Hepatocyte (in vitro differentiated cells): ENCODE measurements at regions not wholly inside any gene's neighbourhood (a gene's known extent, or its start where the extent isn't known, plus 50 kb on each side); places are given as distances from the start of the nearest gene placed in this dataset.

Experiments
- DNase-seq: peaks from one replicate; pipeline ENCODE4 v3.0.0-alpha.2; 2016; ENCODE audit warnings: low spot score
- H2AFZ ChIP-seq: fragments of 200-600 bp; sonication (generic); 2 replicates; pipeline ENCODE4 v1.6.0; 2016; ENCODE audit warnings: antibody characterized with exemption, mild to moderate bottlenecking
- H3K27ac ChIP-seq: fragments of 200-600 bp; sonication (generic); 2 replicates; pipeline ENCODE4 v1.5.1; 2016; ENCODE audit warnings: mild to moderate bottlenecking
- H3K27me3 ChIP-seq: fragments of 200-600 bp; sonication (generic); 2 replicates; pipeline ENCODE4 v1.6.1; 2016
- H3K36me3 ChIP-seq: fragments of 200-600 bp; sonication (generic); replicated peaks from 2 replicates; pipeline ENCODE4 v1.5.1; 2016; ENCODE audit warnings: low read depth; ENCODE audit not compliant: insufficient read depth
- H3K4me1 ChIP-seq: fragments of 200-600 bp; sonication (generic); 2 replicates; pipeline ENCODE4 v1.5.1; 2016; ENCODE audit warnings: mild to moderate bottlenecking, moderate library complexity; ENCODE audit not compliant: insufficient read depth
- H3K4me2 ChIP-seq: fragments of 200-600 bp; sonication (generic); 2 replicates; pipeline ENCODE4 v1.6.0; 2016
- H3K4me3 ChIP-seq: fragments of 200-600 bp; sonication (generic); 2 replicates; pipeline ENCODE4 v1.5.1; 2016; ENCODE audit warnings: mild to moderate bottlenecking
- H3K79me2 ChIP-seq: fragments of 200-600 bp; sonication (generic); 2 replicates; pipeline ENCODE4 v1.6.0; 2017; ENCODE audit warnings: mild to moderate bottlenecking
- H3K9me2 ChIP-seq: fragments of 200-600 bp; sonication (generic); replicated peaks from 2 replicates; pipeline ENCODE4 v1.6.0; 2017; ENCODE audit warnings: mild to moderate bottlenecking; ENCODE audit not compliant: insufficient read depth
- H3K9me3 ChIP-seq: fragments of 200-600 bp; sonication (generic); 2 replicates; pipeline ENCODE4 v1.5.1; 2016; ENCODE audit warnings: low read depth, mild to moderate bottlenecking
- H4K20me1 ChIP-seq: fragments of 200-600 bp; sonication (generic); 2 replicates; pipeline ENCODE4 v1.6.0; 2016; ENCODE audit warnings: mild to moderate bottlenecking; ENCODE audit not compliant: insufficient read depth, poor library complexity, severe bottlenecking
- EZH2 ChIP-seq: fragments of 200-600 bp; sonication (generic); IDR thresholded peaks from 2 replicates; pipeline ENCODE4 v1.6.1; 2016; ENCODE audit warnings: antibody characterized with exemption, mild to moderate bottlenecking, borderline replicate concordance
- EZH2phosphoT487 ChIP-seq: fragments of 200-600 bp; sonication (generic); IDR thresholded peaks from one replicate; pipeline ENCODE4 v1.6.1; 2018; ENCODE audit warnings: antibody characterized with exemption, mild to moderate bottlenecking, low read depth, moderate library complexity; ENCODE audit not compliant: unreplicated experiment, severe bottlenecking
- WGBS: methylation state at CpG from one replicate; pipeline ENCODE4 v1.1.6; 2016; ENCODE audit warnings: low lambda C conversion rate; ENCODE audit errors: missing lambda C conversion rate; 5-methylcytosine and 5-hydroxymethylcytosine counted together
- TF ChIP-seq, protein P1 (sequence below): fragments of 200-600 bp; sonication (generic); IDR thresholded peaks from 2 replicates; pipeline ENCODE4 v1.5.1; 2016; ENCODE audit warnings: antibody characterized with exemption, mild to moderate bottlenecking; ENCODE audit not compliant: poor library complexity

GRCh38 chr5:77561965-77562364 lies 69.8 kb upstream of the WDR41 start:
- H3K27ac ChIP-seq = no peak overlapping the region
- DNase-seq = no peak
- no peak overlapping the region for H2AFZ ChIP-seq
- no peaks in the 10 kb centered on the region for H4K20me1 ChIP-seq
- WGBS = 70% methylated on average over 3 of the region's 3 CpGs
- no peaks in the 10 kb centered on the region for H3K9me3 ChIP-seq
- H3K36me3 ChIP-seq = no peaks in the 10 kb centered on the region
- H3K4me2 ChIP-seq = no peak overlapping the region
- no peaks in the 10 kb centered on the region for H3K9me2 ChIP-seq
- no peak overlapping the region for H3K4me3 ChIP-seq
- TF ChIP-seq EZH2phosphoT487 (no peak), EZH2 (no peak)
- TF ChIP-seq, protein P1, sequence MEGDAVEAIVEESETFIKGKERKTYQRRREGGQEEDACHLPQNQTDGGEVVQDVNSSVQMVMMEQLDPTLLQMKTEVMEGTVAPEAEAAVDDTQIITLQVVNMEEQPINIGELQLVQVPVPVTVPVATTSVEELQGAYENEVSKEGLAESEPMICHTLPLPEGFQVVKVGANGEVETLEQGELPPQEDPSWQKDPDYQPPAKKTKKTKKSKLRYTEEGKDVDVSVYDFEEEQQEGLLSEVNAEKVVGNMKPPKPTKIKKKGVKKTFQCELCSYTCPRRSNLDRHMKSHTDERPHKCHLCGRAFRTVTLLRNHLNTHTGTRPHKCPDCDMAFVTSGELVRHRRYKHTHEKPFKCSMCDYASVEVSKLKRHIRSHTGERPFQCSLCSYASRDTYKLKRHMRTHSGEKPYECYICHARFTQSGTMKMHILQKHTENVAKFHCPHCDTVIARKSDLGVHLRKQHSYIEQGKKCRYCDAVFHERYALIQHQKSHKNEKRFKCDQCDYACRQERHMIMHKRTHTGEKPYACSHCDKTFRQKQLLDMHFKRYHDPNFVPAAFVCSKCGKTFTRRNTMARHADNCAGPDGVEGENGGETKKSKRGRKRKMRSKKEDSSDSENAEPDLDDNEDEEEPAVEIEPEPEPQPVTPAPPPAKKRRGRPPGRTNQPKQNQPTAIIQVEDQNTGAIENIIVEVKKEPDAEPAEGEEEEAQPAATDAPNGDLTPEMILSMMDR = no peak
- H3K27me3 ChIP-seq = no peaks in the 10 kb centered on the region
- H3K4me1 ChIP-seq = no peaks in the 10 kb centered on the region
- no peaks in the 10 kb centered on the region for H3K79me2 ChIP-seq

DNA sequence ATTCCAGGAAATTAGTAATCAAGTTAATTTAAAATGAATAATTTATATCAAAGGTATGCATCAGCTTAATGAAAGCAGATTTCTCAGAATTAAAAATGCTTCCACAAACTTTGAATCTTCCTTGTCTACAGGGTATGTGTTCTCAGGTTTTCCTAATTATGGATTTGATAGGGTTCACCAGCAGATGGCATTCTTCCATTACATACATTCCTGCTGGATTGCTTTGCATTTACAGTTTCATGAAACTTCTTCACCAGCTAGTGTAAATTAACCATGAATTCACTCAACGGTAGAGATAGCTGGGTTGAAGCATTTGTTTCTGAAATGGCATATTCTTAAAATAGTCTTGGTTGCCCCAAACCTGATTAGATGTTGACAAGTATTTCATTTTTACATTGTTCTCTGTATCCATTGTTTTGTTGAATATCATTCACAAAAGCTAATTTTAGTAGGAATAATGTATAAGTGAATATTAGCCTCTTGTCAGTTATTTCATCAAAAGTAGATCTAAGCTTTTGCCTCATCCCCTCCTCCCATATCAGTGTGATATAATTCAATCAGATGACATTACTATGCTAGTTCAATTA lies 68.7 kb upstream of the WDR41 start:
- Histone ChIP-seq H3K27ac (no peak overlapping the region), H3K4me2 (no peak overlapping the region), H3K79me2 (no peaks in the 10 kb centered on the region), H3K27me3 (no peaks in the 10 kb centered on the region), H3K9me2 (no peaks in the 10 kb centered on the region), H2AFZ (no peak overlapping the region), H3K4me3 (no peak overlapping the region), H4K20me1 (no peaks in the 10 kb centered on the region), H3K9me3 (no peaks in the 10 kb centered on the region), H3K4me1 (no peaks in the 10 kb centered on the region), H3K36me3 (no peaks in the 10 kb centered on the region)
- DNase-seq = peak; percentile 62
- 0% methylated on average over 1 of the region's 1 CpG for WGBS
- TF ChIP-seq, protein P1 = peak; percentile 71
- TF ChIP-seq EZH2phosphoT487 (no peak), EZH2 (no peak)

DNA sequence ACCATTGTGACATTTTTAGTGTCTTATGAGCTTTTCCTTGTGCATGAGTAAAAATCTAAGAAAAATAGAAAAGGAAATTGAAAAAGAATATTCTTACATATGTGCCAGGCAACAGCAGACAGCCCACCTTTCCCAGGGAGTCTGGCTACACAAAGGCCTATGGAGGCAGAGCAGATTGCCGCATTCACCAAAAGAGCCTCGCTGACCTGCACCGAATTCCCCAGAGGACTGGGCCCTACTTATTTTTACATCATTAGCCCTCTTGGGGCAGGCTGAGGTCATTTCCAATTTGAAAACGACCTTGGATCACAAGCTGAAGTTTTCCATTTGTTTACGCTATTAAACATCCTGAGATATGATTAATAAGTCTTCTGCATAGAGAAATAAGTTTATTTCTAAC lies 66.2 kb upstream of the WDR41 start:
- DNase-seq = no peak

More for the DNA sequence above, 66.2 kb upstream of the WDR41 start:
- no peaks in the 10 kb centered on the region for H3K9me3 ChIP-seq
- H2AFZ ChIP-seq = no peak overlapping the region
- H3K79me2 ChIP-seq = no peaks in the 10 kb centered on the region
- TF ChIP-seq EZH2phosphoT487 (no peak), EZH2 (no peak)
- TF ChIP-seq, protein P1 = no peak
- no peaks in the 10 kb centered on the region for H3K36me3 ChIP-seq
- H3K4me2 ChIP-seq = no peak overlapping the region
- no peaks in the 10 kb centered on the region for H3K4me1 ChIP-seq
- no peak overlapping the region for H3K4me3 ChIP-seq
- WGBS = 63% methylated on average over 5 of the region's 5 CpGs
- H3K27ac ChIP-seq = no peak overlapping the region
- no peaks in the 10 kb centered on the region for H3K9me2 ChIP-seq
- H3K27me3 ChIP-seq = no peaks in the 10 kb centered on the region
- H4K20me1 ChIP-seq = no peaks in the 10 kb centered on the region
